Stimulated activated naive CD8-positive, alpha-beta T cell treated with anti-CD3 and anti-CD28 coated beads, Interleukin-15, Interleukin-2, amounts not matched to agents 100 ng/mL and 50 ng/mL, for 24 hours (primary cell): ENCODE measurements at regions not wholly inside any gene's neighbourhood (a gene's known extent, or its start where the extent isn't known, plus 50 kb on each side); places are given as distances from the start of the nearest gene placed in this dataset.
"Not testable (repeated sequence)": the region's sequence is repeated elsewhere in the genome, so short reads cannot be mapped to it uniquely, and the experiment has no call there.

Experiments
- H3K27ac Mint-ChIP-seq: one replicate; pipeline ENCODE4 v1.8.0; 2021; ENCODE audit warnings: mild to moderate bottlenecking, mixed read lengths
- H3K27me3 Mint-ChIP-seq: one replicate; pipeline ENCODE4 v1.8.0; 2021; ENCODE audit warnings: mixed read lengths
- H3K36me3 Mint-ChIP-seq: one replicate; pipeline ENCODE4 v1.8.0; 2021; ENCODE audit warnings: low read depth, mixed read lengths
- H3K4me1 Mint-ChIP-seq: one replicate; pipeline ENCODE4 v1.8.0; 2021; ENCODE audit warnings: low read depth, mixed read lengths
- H3K4me3 Mint-ChIP-seq: one replicate; pipeline ENCODE4 v1.8.0; 2021; ENCODE audit warnings: mild to moderate bottlenecking, mixed read lengths
- H3K9me3 Mint-ChIP-seq: one replicate; pipeline ENCODE4 v1.8.0; 2021; ENCODE audit warnings: mixed read lengths

DNA sequence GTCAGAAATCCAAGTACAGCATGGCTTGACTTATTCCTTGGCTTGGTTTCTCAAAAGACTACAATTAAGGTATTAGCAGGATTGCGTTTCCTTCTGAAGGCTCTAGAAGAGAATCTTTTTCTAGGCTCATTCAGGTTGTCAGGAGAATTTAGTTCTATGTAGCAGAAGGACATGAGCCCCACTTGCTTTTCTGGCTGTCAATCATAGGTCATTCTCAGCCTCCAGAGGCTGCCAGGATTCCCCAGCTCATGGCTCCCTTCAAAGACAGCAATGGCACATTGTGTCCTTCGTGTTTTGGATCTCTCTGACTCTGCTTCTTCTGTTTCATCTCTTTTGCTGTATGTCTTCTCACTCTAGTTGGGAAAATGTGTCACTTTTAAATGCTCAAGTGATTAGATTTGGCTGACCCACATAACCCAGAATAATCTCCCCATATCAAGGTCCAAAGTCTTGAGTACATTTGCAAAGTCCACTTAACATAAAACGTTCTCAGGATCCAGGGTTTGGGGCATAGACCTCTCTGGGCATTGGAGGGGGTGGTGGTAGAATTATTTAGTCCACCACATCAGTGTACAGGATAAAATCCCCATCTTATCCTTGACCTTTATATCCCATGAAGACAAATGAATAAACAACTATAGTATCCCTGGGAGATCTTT, 126.7 kb upstream of the BCL9 start:
- Mint-ChIP-seq H3K4me3 (no peak overlapping the region), H3K9me3 (no peaks in the 10 kb centered on the region), H3K27me3 (peaks cover 31% of the 10 kb centered on the region), H3K36me3 (no peaks in the 10 kb centered on the region), H3K27ac (no peak overlapping the region), H3K4me1 (no peaks in the 10 kb centered on the region)

DNA sequence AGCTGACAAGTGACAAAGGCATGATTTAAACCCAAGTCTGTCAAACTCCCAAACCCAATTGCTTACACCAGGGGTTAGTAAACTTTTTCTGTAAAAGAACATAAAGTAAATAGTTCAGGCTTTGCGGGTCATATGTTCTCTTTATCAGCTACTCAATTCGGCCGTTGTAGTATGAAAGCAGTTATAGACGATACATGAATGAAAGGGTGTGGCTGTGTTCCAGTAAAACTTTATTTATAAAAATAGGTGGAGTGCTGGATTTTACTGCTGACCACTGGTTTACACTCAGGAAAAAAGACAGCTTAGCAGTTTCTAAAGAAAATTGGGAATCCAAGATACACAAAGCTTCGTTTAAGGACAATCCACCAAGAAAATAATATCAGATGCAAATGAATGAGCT, 124.3 kb upstream of the BCL9 start:
- Mint-ChIP-seq H3K36me3 (no peaks in the 10 kb centered on the region), H3K27ac (no peak overlapping the region), H3K27me3 (peaks cover 32% of the 10 kb centered on the region)

DNA sequence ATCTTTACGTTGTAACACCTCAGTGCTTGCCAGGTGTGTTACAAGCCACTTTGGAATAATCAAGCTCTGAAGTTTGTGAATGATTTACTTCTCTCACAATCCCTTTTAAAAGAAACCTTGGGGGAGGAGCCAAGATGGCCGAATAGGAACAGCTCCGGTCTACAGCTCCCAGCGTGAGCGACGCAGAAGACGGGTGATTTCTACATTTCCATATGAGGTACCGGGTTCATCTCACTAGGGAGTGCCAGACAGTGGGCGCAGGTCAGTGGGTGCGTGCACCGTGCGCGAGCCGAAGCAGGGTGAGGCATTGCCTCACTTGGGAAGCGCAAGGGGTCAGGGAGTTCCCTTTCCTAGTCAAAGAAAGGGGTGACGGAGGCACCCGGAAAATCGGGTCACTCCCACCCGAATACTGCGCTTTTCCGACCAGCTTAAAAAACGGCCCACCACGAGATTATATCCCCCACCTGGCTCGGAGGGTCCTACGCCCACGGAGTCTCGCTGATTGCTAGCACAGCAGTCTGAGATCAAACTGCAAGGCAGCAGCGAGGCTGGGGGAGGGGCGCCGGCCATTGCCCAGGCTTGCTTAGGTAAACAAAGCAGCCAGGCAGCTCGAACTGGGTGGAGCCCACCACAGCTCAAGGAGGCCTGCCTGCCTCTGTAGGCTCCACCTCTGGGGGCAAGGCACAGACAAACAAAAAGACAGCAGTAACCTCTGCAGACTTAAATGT, 118.0 kb upstream of the BCL9 start:
- not testable (repeated sequence) for H3K4me3 Mint-ChIP-seq, H3K36me3 Mint-ChIP-seq, H3K9me3 Mint-ChIP-seq, H3K27ac Mint-ChIP-seq, H3K4me1 Mint-ChIP-seq
- H3K27me3 Mint-ChIP-seq, result peaks cover 14% of the 10 kb centered on the region

More for the DNA sequence above, 124.3 kb upstream of the BCL9 start:
- no peak overlapping the region for H3K4me3 Mint-ChIP-seq
- no peaks in the 10 kb centered on the region for H3K9me3 Mint-ChIP-seq
- no peaks in the 10 kb centered on the region for H3K4me1 Mint-ChIP-seq

DNA sequence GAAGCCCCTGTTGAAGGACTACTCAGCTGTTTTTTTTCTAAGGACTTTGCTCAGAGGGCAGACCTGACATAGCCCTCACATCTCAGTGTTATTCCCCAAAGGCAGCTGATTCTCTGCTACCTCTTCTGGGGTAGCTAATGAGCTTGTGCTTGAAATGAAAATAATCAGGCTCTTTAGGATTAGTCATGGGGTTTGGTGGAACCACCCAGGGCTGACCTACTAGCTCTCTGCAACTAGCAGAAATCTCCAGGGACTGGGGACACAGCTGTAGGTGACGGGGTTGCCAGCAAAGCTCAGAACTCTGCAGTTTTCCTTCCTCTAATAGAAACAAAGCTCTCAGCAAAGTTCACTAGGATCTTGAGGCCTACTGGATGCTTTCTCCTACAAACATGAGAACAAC, 106.4 kb upstream of the BCL9 start:
- Mint-ChIP-seq H3K27ac (no peak overlapping the region), H3K4me3 (no peak overlapping the region), H3K4me1 (no peaks in the 10 kb centered on the region), H3K36me3 (no peaks in the 10 kb centered on the region), H3K9me3 (no peaks in the 10 kb centered on the region), H3K27me3 (peaks cover 24% of the 10 kb centered on the region)

DNA sequence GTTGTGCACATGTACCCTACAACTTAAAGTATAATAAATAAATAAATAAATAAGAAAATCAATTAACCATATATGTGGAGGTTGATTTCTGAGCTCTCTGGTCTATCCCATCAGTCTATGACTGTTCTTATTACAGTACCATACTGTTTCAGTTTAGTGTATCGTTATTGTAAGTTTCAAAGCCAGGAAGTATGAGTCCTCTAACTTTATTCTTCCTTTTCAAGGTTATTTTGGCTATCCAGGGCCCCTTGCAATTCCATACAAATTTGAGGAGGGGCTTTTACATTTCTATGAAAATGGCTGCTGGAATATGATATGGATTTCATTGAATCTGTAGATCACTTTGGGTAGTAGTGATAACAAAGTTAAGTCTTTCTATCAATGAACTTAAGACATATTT, 96.9 kb upstream of the BCL9 start:
- H3K4me3 Mint-ChIP-seq, result no peak overlapping the region
- H3K36me3 Mint-ChIP-seq, result peaks cover 8% of the 10 kb centered on the region
- H3K4me1 Mint-ChIP-seq, result no peaks in the 10 kb centered on the region
- H3K27ac Mint-ChIP-seq, result no peak overlapping the region
- H3K9me3 Mint-ChIP-seq, result peaks cover 43% of the 10 kb centered on the region
- H3K27me3 Mint-ChIP-seq, result peaks cover 32% of the 10 kb centered on the region

DNA sequence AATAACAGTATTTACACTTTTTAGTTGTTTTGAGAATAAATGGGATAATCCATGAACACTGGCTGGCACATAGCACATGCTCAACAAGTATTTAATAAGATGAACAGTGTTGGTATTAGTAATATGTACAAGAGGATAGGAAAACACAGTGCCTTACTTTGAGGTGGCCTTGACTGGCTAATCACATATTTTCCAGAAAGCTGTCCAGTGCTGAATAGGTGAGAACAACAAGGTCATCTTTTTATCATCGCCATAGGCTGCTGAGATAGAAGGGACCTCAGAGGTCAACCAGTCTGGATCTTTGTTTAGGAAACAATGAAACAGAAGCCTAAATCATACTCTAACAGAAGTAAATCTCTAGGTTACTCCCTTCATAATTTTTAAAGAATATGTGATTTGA, 89.7 kb upstream of the BCL9 start:
- H3K36me3 Mint-ChIP-seq, result no peaks in the 10 kb centered on the region
- peaks cover 34% of the 10 kb centered on the region for H3K27me3 Mint-ChIP-seq
- H3K9me3 Mint-ChIP-seq, result peaks cover 9% of the 10 kb centered on the region
- H3K4me1 Mint-ChIP-seq, result no peaks in the 10 kb centered on the region
- no peak overlapping the region for H3K27ac Mint-ChIP-seq
- no peak overlapping the region for H3K4me3 Mint-ChIP-seq

DNA sequence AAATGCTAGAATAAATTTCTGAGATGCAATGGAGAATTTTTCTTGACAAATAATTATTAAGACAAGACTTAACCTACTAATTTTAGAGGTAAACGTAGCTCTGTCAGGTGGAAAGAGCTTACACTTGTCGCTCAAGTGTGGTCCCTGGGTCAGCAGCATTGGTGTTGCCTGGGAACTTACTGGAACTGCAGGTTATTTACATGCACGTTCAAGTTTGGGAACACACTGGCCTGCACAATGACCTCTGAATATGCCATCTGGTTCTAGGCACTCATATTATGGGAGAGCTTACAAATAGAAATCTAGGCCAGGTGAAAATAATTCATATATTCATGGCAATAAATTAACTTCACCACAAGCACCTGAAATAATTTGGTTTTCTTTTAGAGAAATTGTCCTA, 88.5 kb upstream of the BCL9 start:
- no peak overlapping the region for H3K4me3 Mint-ChIP-seq
- H3K27me3 Mint-ChIP-seq, result peaks cover 25% of the 10 kb centered on the region
- no peaks in the 10 kb centered on the region for H3K36me3 Mint-ChIP-seq
- no peak overlapping the region for H3K27ac Mint-ChIP-seq
- H3K9me3 Mint-ChIP-seq, result no peaks in the 10 kb centered on the region
- H3K4me1 Mint-ChIP-seq, result no peaks in the 10 kb centered on the region

DNA sequence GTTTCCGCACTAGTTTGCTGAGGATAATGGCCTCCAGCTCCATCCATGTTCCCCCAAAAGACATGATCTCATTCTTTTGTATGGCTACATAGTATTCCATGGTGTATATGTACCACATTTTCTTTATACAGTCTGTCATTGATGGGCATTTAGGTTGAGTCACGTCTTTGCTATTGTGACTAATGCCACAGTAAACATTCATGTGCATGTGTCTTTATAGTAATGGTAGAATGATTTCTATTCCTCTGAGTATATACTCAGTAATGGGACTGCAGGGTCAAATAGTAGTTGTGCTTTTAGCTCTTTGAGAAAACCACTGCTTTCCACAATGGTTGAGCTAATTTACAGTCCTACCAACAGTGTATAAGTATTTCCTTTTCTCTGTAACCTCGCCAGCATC, 78.3 kb upstream of the BCL9 start:
- no peak overlapping the region for H3K4me3 Mint-ChIP-seq
- H3K27me3 Mint-ChIP-seq, result peaks cover 59% of the 10 kb centered on the region
- peaks cover 21% of the 10 kb centered on the region for H3K9me3 Mint-ChIP-seq
- H3K27ac Mint-ChIP-seq, result no peak overlapping the region
- H3K36me3 Mint-ChIP-seq, result no peaks in the 10 kb centered on the region
- H3K4me1 Mint-ChIP-seq, result no peaks in the 10 kb centered on the region

DNA sequence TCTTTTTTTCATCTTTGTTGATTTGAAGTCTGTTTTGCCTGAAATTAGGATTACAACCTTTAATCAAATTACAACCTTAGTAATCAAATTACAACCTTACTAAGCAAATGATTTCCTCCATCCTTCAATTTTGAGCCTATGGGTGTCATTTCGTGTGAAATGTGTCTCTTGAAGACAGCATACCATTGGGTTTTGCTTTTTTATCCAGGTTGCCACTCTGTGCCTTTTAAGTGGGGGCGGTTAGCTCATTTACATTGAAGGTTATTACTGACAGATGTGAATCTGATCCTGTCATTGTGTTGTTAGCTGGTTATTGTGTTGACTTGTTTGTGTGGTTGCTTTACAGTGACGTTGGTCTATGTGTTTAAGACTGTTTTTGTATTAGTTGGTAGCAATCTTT, 74.8 kb upstream of the BCL9 start:
- no peak overlapping the region for H3K4me3 Mint-ChIP-seq
- no peaks in the 10 kb centered on the region for H3K4me1 Mint-ChIP-seq

DNA sequence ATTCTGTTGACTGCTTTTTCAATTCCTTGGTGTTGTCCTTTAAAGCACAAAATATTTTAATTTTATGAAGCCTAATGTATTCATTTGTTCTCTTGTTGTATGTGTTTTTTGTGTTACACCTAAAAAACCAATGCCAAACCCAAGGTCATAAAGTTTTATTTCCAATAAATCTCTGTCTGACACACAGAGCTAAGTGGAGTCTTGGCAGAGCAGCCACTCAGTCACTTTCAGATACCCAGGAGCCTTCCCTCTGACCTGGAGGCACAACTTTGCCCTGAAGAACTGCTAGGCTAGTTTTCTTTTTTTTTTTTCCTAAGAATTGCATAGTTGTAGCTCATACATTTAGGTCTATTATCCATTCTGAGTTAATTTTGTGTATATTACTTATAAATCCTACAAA, 71.2 kb upstream of the BCL9 start:
- Mint-ChIP-seq H3K27me3 (peaks cover 50% of the 10 kb centered on the region), H3K27ac (no peak overlapping the region), H3K4me3 (no peak overlapping the region), H3K9me3 (peaks cover 21% of the 10 kb centered on the region), H3K36me3 (no peaks in the 10 kb centered on the region), H3K4me1 (no peaks in the 10 kb centered on the region)

More for the DNA sequence above, 74.8 kb upstream of the BCL9 start:
- Mint-ChIP-seq H3K9me3 (peaks cover 21% of the 10 kb centered on the region), H3K27ac (no peak overlapping the region), H3K27me3 (peaks cover 63% of the 10 kb centered on the region), H3K36me3 (no peaks in the 10 kb centered on the region)

DNA sequence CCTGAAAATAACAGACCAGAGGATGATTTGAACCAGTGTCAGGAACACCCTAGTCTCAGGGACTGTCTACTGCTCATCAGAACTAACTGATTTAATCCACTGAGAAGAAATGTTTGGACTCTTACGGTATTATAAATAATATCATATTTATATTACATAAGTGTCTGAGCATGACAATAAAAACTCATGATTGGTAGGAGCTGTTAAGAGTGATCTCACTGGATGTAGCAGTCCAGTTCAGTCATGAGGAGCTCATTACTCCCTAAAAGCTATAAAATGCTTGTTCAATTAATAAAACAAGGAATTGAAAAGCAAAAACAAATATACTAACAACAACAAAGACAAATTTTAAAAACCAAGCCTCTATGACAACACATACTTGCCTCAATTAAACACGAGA, 68.8 kb upstream of the BCL9 start:
- Mint-ChIP-seq H3K27me3 (peaks cover 25% of the 10 kb centered on the region), H3K27ac (no peak overlapping the region), H3K36me3 (no peaks in the 10 kb centered on the region), H3K4me1 (no peaks in the 10 kb centered on the region), H3K9me3 (peaks cover 2% of the 10 kb centered on the region), H3K4me3 (no peak overlapping the region)

DNA sequence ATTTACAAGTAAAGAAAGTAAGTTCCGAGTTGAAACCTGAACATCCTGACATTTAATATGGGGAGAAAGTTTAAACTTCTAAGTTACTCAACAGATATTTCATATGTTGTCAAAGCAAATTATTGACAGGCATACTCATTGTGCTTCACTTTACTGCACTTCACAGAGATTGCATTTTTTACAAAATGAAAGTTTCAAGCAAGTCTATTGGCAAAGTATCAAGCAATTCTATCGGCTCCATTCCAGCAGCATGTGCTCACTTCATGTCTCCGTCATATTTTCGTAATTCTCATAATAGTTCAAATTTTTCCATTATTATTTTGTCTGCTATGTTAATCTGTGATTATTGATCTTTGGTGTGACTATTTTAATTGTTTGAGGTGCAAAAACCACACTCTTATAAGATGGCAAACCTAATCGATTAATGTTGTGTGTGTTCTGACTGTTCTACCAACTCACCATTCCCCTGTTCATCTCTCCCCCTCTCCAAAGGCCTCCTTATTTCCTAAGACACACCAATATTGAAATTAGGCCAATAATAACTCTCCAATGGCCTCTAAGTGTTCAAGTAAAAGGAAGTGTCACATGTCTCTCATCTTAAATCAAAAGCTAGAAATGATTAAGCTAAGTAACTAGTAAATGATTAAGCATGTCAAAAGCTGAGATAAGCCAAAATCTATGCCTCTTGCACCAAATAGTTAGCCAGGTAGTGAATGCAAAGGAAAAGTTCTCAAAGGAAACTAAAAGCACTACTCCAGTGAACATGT, 68.2 kb upstream of the BCL9 start:
- Mint-ChIP-seq H3K27me3 (peaks cover 19% of the 10 kb centered on the region), H3K36me3 (no peaks in the 10 kb centered on the region), H3K9me3 (no peaks in the 10 kb centered on the region)

DNA sequence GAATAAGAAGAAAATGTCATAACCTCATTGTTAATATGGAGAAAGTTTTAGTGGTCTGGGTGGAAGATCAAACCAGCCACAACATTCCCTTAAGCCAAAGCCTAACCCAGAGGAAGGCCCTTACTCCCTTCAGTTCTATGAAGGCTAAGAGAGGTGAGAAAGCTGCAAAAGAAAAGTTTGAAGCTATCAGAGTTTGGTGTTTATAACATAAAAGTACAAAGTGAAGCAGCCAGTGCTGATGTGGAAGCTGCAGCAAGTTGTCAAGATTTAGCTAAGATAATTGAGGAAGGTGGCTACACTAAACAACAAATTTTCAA, 67.6 kb upstream of the BCL9 start:
- Mint-ChIP-seq H3K36me3 (no peaks in the 10 kb centered on the region), H3K27ac (no peak overlapping the region), H3K27me3 (peaks cover 18% of the 10 kb centered on the region), H3K9me3 (no peaks in the 10 kb centered on the region), H3K4me3 (no peak overlapping the region), H3K4me1 (no peaks in the 10 kb centered on the region)

More for the DNA sequence above, 68.2 kb upstream of the BCL9 start:
- Mint-ChIP-seq H3K4me1 (no peaks in the 10 kb centered on the region), H3K4me3 (no peak overlapping the region), H3K27ac (no peak overlapping the region)

DNA sequence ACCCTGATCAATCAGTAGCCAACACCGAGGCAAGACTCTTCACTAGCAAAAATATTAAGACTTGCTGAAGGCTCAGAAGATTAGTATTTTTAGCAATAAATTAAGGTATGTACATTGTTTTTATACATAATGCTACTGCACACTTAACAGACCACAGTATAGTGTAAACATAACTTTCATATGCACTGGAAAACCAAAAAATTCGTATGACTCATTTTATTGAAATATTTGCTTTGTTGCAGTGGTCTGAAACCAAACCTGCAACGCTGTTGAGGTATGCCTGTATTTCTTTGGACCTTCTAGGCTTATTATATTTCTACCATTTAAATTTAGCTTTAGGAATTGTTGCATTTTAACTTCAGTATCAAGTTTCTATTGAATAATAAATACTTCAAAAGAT, 65.8 kb upstream of the BCL9 start:
- H3K27ac Mint-ChIP-seq, result no peak overlapping the region
- H3K36me3 Mint-ChIP-seq, result no peaks in the 10 kb centered on the region
- no peaks in the 10 kb centered on the region for H3K9me3 Mint-ChIP-seq
- peaks cover 32% of the 10 kb centered on the region for H3K27me3 Mint-ChIP-seq
- H3K4me3 Mint-ChIP-seq, result no peak overlapping the region
- no peaks in the 10 kb centered on the region for H3K4me1 Mint-ChIP-seq

DNA sequence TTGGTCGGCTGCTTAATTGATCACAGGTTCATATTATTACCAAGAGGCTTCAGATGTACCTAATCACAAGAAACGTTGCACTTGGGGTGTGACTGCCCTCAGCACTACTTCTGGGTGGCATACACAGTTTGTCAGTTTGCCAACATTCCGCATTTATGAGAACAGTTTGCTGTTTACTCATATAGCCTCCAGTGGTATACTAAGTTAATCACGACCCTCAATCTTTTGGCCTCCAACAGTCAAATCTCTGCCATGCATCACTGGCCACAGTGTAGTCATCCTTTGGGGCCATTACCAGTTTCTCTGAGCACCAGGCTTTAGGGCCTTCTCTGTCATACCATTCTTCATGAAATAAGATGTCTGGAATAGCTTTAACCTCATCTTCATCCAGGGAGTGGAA, 62.8 kb upstream of the BCL9 start:
- Mint-ChIP-seq H3K4me1 (no peaks in the 10 kb centered on the region), H3K27ac (no peak overlapping the region), H3K9me3 (no peaks in the 10 kb centered on the region), H3K4me3 (no peak overlapping the region), H3K27me3 (peaks cover 33% of the 10 kb centered on the region), H3K36me3 (no peaks in the 10 kb centered on the region)
